RWPE2 (cell line): ENCODE measurements at regions not wholly inside any gene's neighbourhood (a gene's known extent, or its start where the extent isn't known, plus 50 kb on each side); places are given as distances from the start of the nearest gene placed in this dataset.

Experiments used
- ATAC-seq: fragments of 200-7000 bp; cut with Tn5 transposase; 3 replicates; pipeline ENCODE4 v1.9.1; 2021; ENCODE audit warnings: low read depth
- DNase-seq: peaks from one replicate; pipeline ENCODE4 v3.0.0-alpha.2; 2020; ENCODE audit warnings: low spot score
- H3K27ac ChIP-seq: fragments of 450-650 bp; 2 replicates; pipeline ENCODE4 v1.5.1; 2017; ENCODE audit warnings: mild to moderate bottlenecking; ENCODE audit not compliant: poor library complexity, severe bottlenecking
- H3K27me3 ChIP-seq: fragments of 250-450 bp; sonication (Bioruptor Pico); 2 replicates; pipeline ENCODE4 v1.5.1; 2021; ENCODE audit warnings: mild to moderate bottlenecking, moderate library complexity; ENCODE audit not compliant: insufficient read depth, poor library complexity, severe bottlenecking
- H3K36me3 ChIP-seq: fragments of 250-450 bp; sonication (Bioruptor Pico); 2 replicates; pipeline ENCODE4 v1.5.1; 2020; ENCODE audit warnings: low read depth, mild to moderate bottlenecking, moderate library complexity
- H3K4me1 ChIP-seq: fragments of 250-450 bp; sonication (Bioruptor Pico); 2 replicates; pipeline ENCODE4 v1.5.1; 2021; ENCODE audit warnings: mild to moderate bottlenecking, moderate library complexity; ENCODE audit not compliant: insufficient read depth, poor library complexity, severe bottlenecking
- H3K4me3 ChIP-seq: fragments of 250-450 bp; sonication (Bioruptor Pico); 2 replicates; pipeline ENCODE4 v1.5.1; 2021; ENCODE audit warnings: mild to moderate bottlenecking, moderate library complexity; ENCODE audit not compliant: severe bottlenecking
- H3K9me3 ChIP-seq: fragments of 250-450 bp; sonication (Bioruptor Pico); 2 replicates; pipeline ENCODE4 v1.5.1; 2021; ENCODE audit warnings: mild to moderate bottlenecking, moderate library complexity; ENCODE audit not compliant: severe bottlenecking
- CTCF ChIP-seq: fragments of 450-650 bp; IDR thresholded peaks from one replicate; pipeline ENCODE4 v1.5.1; 2017; ENCODE audit warnings: mild to moderate bottlenecking, moderate library complexity; ENCODE audit not compliant: poor library complexity, severe bottlenecking

DNA sequence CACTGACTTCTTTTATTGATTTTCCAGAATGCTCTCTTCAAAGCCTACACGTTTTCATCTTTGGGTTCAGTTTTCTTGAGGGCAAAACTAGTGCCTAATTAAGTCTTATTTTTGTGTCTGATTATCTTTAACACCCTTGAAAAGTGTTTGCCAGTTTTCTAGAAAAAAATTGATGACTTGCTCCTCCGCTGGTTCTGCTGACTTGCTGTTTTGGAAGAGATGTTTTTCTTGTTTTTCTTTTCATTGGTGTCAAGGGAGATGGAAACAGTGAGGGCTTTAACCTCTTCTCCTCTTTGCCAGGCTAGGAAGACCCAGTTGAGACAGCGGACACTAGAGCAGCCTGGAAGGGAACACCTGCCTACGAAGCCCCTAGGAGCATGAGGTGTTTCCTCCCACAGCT lies 123.7 kb upstream of the EEPD1 start:
- ATAC-seq = no peak

DNA sequence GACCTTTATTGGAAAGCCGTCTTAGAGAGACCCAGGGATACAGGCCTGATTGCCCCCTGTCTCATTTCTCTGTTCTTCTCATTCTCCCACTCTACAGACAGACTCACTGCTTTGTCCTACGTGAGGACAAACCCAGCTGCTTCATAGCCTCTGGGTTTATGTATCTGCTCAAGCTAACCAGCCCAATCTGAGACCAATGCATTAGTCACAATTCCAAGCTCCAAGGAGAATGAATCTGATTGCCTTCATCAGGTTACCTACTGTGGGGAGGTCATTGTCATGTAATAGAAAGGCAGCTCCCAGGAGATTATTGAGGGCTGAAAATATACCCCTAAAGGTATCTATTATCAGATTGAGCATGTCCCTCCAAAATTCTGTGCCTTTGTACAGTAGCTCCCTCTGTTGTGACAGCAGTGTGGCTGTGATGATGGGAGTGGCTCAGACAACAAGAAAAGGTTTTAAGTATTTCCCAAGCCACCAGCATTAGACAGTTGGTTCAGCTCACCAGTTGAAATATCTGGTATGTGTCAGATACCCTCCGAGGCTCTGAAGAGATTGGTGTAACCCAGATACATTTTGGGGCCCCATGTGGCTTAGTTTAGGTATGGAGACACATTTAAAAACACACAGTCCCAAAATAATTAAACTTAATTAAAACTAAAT lies 123.1 kb upstream of the EEPD1 start:
- DNase-seq (no peak), ATAC-seq (no peak)
- no peak overlapping the region for H3K27ac ChIP-seq
- no peaks in the 10 kb centered on the region for H3K4me1 ChIP-seq
- no peak for TF ChIP-seq CTCF
- no peak overlapping the region for H3K4me3 ChIP-seq
- no peaks in the 10 kb centered on the region for H3K27me3 ChIP-seq
- no peaks in the 10 kb centered on the region for H3K36me3 ChIP-seq
- H3K9me3 ChIP-seq = no peaks in the 10 kb centered on the region

More for the DNA sequence above, 123.7 kb upstream of the EEPD1 start:
- H3K27ac ChIP-seq = no peak overlapping the region
- TF ChIP-seq CTCF = no peak
- H3K27me3 ChIP-seq = no peaks in the 10 kb centered on the region
- no peaks in the 10 kb centered on the region for H3K9me3 ChIP-seq
- no peak overlapping the region for H3K4me3 ChIP-seq
- H3K36me3 ChIP-seq = no peaks in the 10 kb centered on the region
- no peaks in the 10 kb centered on the region for H3K4me1 ChIP-seq
- DNase-seq = no peak

GRCh38 chr7:36032361-36032818 lies 120.7 kb upstream of the EEPD1 start:
- Histone ChIP-seq H3K4me1 (peaks cover 9% of the 10 kb centered on the region), H3K27me3 (no peaks in the 10 kb centered on the region), H3K4me3 (no peak overlapping the region), H3K36me3 (no peaks in the 10 kb centered on the region), H3K27ac (no peak overlapping the region), H3K9me3 (no peaks in the 10 kb centered on the region)
- no peak for TF ChIP-seq CTCF
- DNase-seq = no peak
- ATAC-seq = no peak

GRCh38 chr7:36034020-36034419 lies 119.0 kb upstream of the EEPD1 start:
- Histone ChIP-seq H3K27me3 (no peaks in the 10 kb centered on the region), H3K4me1 (peaks cover 15% of the 10 kb centered on the region), H3K4me3 (no peak overlapping the region), H3K9me3 (no peaks in the 10 kb centered on the region), H3K27ac (no peak overlapping the region), H3K36me3 (no peaks in the 10 kb centered on the region)
- DNase-seq (peak; percentile 71), ATAC-seq (peak; percentile 74)
- TF ChIP-seq CTCF = no peak

DNA sequence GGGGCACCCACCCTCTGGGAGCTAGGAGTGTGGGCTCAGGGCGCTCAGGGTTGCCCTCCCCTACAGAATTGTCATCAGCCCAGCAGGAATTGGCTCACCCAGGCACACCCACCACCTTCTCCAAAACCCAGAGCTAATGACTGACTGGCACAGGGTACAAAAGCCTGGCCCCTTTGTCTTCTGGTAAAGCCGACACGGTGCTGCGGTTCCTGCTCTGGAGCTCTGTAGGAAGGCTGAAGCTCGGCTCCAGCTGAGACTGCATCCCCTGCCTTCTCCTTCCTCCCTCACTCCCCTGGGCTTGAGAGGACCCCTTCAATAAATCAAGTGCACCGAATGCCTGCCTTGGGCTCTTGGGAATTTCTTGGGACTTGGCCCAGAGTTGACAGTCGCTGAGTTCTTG lies 117.9 kb upstream of the EEPD1 start:
- no peaks in the 10 kb centered on the region for H3K9me3 ChIP-seq

More for the DNA sequence above, 117.9 kb upstream of the EEPD1 start:
- no peak for ATAC-seq
- Histone ChIP-seq H3K27me3 (no peaks in the 10 kb centered on the region), H3K36me3 (no peaks in the 10 kb centered on the region), H3K4me1 (peaks cover 15% of the 10 kb centered on the region), H3K4me3 (no peak overlapping the region), H3K27ac (no peak overlapping the region)
- no peak for DNase-seq
- TF ChIP-seq CTCF = no peak
